HG03280 (cell line): ENCODE measurements at regions not wholly inside any gene's neighbourhood (a gene's known extent, or its start where the extent isn't known, plus 50 kb on each side); places are given as distances from the start of the nearest gene placed in this dataset.
"Not testable (repeated sequence)": the region's sequence is repeated elsewhere in the genome, so short reads cannot be mapped to it uniquely, and the experiment has no call there.

Experiments used
- ATAC-seq: cut with Tn5 transposase; IDR thresholded peaks from one replicate; pipeline ENCODE4 v1.9.1; 2021; ENCODE audit warnings: mild to moderate bottlenecking, moderate library complexity; ENCODE audit not compliant: unreplicated experiment

DNA sequence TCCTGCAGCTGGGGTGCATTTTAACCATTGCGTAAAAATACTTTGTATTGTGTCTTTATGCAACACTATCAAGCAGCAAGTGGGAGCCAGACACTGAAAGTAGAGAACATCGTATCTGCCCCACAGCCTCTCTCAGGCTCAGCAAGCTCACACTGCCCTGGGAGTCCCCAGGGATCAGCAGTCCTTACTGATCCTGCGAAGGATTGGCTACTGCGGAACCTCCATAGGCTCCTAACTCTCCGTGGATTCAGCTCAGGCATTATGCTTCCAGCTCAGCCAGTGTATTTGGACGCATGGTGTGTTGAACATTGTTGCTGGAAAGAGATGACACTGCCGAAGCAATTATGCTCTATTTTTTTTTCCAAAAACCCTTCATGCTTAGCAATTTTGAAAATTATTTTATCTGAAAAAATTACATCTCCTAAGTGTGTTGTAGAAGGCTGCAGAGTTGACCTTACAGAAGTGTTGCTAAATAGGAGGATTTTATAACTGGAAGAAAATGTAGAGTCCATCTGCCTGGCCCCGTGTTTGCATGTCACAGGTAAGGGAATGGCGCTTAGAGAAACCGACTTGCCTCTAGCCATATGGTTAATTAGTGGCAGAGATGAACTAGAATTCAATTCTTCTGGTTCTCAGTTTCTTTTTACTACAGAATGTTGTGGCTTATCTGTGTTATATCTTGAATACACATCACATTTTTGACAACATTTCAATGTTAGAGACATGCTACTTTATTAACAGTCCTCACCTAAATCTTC lies 276.4 kb upstream of the COBL start:
- ATAC-seq = no peak

DNA sequence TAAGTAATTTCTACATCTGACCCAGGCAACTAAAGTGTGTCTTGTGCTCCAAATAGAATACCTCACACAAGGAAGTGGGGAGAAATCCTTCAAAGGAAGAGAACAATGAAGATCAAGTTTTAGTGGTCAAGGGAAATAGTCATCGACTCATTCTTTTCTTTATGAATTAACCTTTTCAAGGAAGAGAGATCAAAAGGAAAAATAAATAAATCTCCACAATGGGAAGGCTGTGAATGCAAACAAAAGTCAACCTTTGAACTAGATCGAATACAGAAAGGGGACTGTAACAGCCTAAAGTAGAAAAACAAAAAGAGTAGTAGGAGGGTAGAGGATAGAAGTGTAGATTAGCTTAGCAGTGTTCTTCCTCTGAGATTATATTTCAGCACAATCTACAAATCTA lies 274.6 kb upstream of the COBL start:
- no peak for ATAC-seq

DNA sequence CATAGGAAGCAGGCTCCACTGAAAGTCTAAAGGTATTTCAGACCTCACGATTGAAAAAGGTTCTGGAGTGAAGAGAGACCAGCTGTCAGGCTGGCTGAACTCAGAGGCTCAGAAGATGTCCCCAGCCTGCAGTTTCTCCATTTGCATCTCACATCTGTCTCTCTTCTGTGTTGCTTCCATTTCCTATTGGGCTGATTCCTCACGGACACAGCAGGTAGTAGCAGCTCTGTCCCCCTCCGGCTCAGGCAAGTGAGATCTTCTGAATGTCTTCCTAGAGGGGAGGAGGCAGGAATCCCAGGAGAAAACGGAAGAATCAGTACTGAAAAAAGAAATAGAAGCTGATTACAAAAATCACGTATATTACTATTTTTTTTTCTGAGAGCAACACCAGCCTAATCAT lies 274.1 kb upstream of the COBL start:
- ATAC-seq = no peak

DNA sequence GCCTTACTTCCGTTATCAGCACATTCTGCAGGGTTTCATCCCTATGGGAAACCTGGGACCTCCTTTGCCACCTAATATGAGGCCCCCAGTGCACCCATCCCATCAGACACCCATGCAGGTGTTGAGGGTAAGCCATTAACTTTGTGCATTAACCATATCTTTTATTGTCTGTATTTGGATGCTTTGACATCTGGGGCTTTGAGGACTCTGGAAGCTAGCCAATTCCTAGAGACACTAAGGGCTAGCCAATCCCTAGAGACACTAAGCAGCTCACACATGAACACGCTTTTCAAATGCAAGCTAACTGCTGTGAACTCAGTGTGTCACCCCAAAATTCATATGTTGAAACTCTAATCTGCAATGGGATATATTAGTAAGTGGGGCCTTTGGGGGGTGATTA lies 272.5 kb upstream of the COBL start:
- ATAC-seq = no peak

DNA sequence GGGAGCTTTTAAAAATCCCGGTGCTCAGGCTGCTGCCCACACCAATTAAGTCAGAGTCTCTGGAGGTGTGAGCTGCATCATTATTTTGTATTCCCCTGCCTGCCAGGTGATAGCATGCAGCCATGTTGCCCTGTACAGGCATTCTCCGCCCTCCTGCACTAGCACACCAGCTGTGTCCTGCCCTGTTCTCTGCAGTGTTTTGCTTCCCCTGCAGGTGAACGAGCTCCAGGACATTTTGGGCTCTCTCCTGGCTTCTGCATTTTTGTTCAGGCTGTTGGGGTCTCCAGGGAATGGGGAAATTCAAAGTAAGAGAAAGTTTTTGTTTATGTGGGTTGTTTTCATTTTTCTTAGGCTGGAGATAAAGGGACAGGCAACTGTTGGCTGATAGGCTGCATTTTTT lies 271.0 kb upstream of the COBL start:
- ATAC-seq = no peak

DNA sequence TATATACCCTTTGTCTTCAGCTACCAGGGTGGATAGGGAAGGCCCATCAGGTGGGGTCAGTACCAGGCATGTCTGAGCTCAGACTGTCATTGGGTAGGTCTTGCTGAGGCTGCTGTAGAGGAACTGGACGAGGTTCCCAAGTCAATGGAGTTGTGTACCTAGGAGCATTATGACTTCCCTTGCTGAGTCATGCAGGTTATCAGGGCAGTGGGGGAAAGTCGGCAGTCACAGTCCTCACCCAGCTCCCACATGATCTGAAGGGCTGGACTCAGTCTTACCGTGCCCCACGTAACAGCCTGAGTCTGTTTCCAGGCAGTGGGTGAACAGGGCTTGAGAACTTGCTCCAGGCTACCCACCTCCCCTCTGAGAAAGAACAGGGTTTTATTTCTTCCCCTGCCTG lies 260.8 kb upstream of the COBL start:
- ATAC-seq = no peak

DNA sequence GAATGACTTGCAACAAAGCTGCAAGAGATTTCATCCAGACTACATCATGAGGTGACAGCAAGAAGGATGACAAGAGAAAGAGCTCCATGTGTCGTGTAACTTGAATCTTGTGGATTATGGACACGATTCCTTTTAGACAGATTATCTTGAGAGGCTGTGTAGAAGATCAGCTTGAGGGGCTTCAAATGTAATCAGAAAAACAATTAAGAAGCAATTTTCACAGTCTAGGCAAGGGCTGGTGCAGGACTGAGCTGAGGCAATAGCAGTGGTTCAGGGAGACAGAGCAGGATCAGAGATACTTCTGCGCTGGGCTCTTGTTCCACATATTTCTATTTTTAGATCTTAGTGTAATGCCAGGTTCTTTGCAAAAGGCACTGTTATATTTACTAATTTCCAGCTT lies 253.0 kb upstream of the COBL start:
- no peak for ATAC-seq

DNA sequence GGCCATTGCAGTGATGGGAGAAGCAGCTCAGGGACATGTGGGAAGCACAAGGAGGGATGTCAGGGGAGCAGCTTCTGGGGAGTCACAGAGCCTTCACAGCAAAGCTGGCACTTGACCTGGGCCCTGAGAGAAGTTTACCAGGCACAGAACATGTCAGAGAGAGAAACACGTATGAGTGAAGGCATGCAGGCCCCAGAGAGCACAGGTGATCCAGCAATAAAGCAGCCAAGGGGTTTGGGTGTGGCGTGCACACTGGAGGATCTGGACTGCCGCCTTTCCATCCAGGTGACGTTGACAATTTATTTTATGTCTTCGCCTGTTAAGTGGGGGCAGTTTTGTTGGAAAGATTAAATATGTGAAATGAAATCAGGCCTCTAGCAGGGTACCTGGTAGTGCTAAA lies 252.6 kb upstream of the COBL start:
- no peak for ATAC-seq

DNA sequence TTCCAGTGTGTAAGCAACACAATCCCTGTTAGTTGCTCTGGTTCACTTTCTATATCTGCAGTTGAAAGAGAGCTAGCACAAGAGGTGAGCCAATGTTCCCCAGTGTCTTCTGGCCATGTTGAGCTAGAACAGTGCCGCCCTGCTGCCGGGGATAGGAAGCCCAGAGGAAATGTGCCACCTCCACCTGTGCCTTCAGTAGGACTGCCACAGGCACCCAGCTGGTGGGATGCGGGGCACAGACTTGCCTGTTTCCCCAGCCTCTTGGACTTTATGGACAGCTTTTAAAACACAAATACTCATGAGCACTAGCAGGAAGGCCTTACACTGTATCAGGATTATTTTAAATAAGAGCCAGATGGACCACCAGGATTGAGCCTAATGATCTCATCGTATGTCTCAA lies 234.5 kb upstream of the COBL start:
- no peak for ATAC-seq

DNA sequence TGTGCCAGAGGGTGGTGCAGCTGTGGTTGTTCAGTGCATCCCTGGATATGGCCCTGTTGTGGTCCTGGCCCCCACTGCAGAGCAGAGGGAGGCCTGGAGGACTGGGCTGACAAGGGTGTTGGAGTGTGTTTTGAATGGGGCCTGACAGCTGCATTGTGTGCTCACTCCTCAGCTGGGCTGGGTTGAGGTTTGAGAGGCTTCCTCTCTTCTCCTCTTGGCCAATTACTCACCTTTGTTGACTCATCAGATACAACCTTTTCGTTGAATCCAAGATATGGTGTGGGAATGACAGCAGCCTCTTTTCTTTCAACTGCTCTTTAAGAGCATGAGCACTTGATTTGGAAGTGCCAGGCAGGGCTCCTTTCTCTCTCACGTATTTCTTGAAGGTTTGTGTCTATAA lies 228.5 kb upstream of the COBL start:
- ATAC-seq = no peak

DNA sequence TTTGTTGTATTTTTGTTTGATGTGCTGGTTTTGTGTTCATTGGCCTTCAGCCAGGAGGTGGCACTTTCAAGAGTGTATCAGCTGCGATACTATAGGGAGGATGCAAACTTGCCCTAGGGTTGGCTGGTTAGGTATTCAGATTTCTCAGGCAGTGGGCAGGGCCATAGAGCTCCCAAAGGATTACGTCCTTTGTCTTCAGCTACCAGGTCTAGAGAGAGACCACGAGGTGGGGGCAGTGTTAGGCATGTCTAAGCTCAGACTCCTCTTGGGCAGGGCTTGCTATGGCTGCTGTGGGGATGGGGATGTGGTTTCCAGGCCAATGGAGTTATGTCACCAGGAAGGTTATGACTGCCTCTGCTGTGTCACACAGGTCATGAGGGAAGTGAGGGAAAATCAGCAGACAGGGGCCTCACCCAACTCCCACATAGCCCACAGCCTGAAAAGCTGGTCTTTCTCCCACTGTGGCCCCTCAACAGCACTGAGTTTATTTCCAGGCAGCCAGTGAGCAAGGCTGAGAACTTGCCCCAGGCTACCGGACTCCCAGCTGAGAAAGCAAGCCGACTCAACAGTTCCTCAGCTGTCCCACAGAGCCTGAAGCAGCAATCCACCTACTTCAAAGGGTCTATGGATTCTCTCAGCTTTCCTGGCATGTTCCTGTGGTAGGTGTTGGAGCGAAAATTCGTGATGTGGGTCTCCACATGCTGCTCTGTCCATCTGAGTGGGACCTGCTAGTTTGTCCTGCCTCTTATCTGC lies 227.4 kb upstream of the COBL start:
- no peak for ATAC-seq

DNA sequence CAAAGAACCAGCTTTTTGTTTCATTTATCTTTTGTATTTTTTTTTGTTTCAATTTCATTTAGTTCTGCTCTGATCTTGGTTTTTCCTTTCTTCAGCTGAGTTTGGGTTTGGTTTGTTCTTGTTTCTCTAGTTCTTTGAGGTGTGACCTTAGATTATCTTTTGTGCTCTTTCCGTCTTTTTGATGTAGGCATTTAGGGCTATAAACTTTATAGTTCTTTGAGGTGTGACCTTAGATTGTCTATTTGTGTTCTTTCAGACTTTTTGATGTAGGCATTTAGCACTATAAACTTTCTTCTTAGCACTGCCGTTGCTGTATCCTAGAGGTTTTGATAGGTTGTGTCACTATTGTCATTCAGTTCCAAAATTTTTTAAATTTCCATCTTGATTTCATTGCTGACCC lies 224.3 kb upstream of the COBL start:
- not testable (repeated sequence) for ATAC-seq

DNA sequence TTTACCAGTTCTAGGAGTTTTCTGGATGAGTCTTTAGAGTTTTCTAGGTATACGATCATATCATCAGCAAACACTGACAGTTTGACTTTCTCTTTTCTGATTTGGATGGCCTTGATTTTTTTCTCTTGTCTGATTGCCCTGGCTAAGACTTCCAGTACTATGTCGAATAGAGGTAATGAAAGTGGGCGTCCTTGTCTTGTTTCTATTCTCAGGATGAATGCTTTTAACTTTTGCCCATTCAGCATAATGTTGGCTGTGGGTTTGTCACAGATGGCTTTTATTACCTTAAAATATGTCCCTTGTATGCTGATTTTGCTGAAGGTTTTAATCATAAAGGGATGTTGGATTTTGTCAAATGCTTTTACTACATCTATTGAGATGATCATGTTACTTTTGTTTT lies 223.2 kb upstream of the COBL start:
- no peak for ATAC-seq

DNA sequence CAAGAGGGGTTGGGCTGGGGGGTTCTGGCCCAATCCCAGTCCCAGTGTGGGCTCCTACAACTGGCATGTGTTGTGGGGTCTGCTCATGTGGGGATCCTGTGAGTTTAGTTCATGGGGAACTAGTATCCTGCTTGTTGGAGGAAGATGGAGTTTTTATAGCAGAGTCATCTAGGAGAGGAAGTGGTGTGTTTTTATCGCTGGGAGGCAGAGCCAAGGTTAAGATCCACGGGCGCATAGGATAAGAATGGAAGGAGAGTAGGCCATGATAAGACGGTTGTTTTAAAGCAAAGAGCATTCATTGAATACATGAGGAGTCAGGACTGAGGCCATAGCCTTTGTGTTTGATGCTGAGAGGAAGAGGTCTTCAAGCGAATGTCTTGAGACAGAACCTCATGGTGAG lies 211.6 kb upstream of the COBL start:
- ATAC-seq = no peak

DNA sequence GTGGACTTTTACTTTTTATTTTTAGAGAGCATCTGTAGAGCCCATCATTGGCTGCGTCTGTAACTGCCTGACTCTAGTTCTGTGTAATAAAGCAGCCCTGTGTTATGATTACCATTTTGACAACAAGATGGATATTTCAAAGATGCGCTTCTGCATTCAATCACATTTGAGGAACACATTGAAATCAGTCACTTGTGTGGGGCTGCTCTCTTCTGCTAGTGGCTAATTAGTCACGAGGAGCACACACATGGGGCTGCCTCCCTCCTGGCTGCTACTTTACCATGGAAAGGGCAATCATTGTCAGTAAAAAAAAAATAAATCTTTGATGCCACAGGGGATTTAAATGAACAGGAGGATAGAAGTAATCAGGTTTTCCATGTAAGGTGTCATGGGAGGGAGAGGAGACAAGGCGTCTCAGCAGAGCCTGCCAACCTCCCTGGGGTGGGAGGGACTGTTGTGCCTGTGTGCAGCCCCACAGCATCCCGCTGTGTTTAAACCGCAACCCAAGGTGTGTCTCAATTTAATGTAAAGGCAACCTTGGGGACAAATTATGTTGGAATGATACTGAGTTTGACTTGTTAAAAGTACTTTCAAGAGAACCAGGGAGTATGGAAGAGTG lies 205.2 kb upstream of the COBL start:
- no peak for ATAC-seq

DNA sequence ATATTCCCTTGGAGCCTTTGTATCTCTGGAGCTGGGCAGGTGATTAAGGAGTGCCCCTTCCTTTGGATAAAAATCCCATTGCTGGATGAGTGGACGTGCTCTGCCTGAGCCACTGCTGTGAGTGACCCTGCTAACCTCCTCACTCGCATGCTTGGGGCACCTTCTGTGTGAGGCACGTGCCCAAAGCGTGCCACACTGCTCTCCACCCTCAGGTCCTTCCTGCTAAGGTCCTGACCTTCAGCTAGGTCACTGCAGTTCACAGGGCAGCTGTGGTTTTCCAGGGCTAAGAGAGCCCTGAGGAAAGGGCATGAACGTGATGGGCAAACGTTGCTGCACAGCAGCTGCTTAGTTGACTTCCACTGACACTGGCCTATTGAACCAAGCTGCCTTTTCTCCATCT lies 204.4 kb upstream of the COBL start:
- ATAC-seq = no peak

DNA sequence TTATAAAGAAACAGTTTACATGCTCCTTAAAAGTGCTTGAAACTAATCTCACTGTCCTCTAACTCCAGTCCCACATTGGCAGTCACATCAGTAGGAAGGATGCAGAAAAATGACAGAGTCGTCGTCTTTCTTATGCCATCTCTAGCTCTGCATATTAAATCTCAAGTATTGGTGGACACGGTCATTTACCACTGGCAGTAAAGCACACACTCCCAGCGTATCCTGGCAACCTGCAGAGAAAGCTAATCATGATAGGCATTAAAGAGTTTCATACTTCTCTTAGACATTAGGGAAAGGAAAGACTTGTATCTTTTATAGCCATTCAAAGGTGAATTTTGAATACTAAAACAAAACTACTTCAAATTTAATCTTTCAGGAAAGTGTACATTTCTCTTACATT lies 202.0 kb upstream of the COBL start:
- ATAC-seq = no peak

DNA sequence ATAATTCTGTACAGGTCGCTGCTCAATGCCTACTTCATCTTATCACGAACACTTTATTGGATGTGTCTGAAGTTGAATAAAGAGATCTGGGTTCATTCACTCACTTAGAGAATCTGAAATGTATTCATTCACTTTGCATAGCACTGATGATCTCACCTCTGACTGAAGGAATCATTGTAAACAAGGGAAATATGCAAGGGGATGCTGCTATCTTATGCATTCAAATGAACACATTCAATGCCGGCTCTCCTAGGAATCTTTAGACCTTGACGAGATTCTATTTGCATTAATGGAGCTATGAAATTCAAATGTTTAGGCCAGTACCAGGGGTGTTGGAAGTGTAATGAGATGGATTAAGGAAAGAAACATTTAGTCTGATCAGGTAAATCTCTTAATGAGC lies 200.6 kb upstream of the COBL start:
- no peak for ATAC-seq

DNA sequence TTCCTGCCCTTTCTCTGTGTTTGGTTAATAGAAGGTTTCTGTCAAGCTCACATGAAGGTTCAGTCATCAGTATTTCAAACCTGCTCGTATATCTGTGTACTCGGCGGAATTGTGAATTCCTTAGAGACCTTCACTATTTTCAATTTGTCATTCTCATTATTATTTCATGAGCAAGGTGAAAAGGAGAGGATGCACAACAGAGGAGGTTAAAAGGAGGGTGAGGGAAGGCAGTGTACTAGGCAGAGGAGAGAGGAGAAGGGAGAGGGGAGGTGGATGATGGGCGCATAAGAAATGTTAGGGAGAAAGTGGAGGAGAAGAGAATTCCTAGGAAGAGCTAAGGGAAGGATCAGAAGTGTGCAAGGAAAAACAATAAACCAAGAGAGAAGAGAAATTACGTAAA lies 185.0 kb upstream of the COBL start:
- ATAC-seq = no peak

DNA sequence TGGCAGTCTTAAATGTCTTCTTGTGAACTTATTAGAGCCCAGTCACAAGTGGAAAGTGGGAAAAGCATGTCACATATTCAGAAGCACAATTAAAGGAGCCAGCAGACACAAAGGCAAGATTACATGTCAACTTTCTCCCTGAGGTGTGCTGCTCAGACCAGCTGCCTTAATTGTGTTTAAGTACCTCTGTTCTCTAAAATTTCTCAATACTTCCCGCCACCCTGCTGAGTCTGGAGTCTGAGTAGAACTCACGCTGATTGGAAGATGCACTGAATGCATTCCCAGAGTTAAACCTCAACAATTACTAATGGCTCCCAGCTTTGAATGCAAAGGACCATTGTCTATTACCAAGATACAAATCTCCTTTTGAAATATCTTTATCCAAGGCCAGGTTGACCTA lies 166.4 kb upstream of the COBL start:
- ATAC-seq = no peak

DNA sequence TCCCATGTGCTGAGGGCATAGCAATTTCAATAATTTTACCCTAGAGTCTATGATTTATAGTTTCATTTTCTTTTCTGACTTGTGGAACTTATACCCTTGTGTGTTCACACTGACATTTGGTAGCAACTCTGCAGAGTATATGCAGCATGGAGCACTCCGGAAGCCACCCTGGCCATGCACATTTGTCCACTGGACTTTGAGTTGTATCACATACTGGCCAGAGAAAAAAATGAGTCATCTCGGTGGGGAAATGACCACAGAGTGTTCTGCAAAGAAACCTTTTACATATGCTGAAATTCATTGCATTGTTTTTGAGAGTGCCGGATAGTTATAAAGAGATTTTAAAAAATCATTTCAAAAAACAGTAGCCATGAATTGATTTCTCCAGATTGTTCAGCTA lies 164.8 kb upstream of the COBL start:
- ATAC-seq = no peak

DNA sequence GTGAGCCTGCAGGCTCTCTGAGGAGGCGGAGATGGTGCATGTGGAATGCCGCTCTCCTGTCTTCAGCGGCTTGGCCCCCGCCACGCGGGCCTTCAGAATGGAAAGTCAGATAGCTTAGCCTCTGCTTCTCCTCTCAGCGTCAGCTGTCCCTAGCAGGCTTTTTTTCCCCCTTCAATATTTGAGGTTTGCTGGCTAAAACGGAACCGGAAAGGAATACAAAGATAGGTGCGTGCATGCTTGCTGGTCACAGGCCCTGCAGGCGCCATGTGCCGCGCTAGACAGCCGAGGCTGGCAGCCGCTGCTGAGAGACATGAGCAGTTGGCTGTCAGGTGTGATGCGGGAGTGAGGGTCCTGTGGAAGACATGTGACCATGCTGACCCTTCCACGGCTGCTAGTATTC lies 161.2 kb upstream of the COBL start:
- ATAC-seq = no peak
